Stimulated activated CD4-positive, alpha-beta T cell treated with anti-CD3 and anti-CD28 coated beads, Interleukin-4, amount 100 ng/mL, for 1 hour (primary cell): ENCODE measurements at regions not wholly inside any gene's neighbourhood (a gene's known extent, or its start where the extent isn't known, plus 50 kb on each side); places are given as distances from the start of the nearest gene placed in this dataset.

Source experiments
- DNase-seq: peaks from one replicate; pipeline ENCODE4 v3.0.0-alpha.2; 2020

GRCh38 chr16:5551909-5552308, 454.3 kb upstream of the EEF2KMT start:
- no peak for DNase-seq

- no peak for DNase-seq
Observed at GRCh38 chr16:5549802-5550201, 452.2 kb upstream of the EEF2KMT start.

GRCh38 chr16:5541356-5541755, 443.8 kb upstream of the EEF2KMT start:
- DNase-seq = no peak

GRCh38 chr16:5537347-5537746, 439.8 kb upstream of the EEF2KMT start:
- DNase-seq = no peak

GRCh38 chr16:5533321-5533888, 435.8 kb upstream of the EEF2KMT start:
- no peak for DNase-seq

- no peak for DNase-seq
Observed at GRCh38 chr16:5527817-5528216, 430.2 kb upstream of the EEF2KMT start.

- no peak for DNase-seq
Observed at GRCh38 chr16:5526826-5527225, 429.2 kb upstream of the EEF2KMT start.

- no peak for DNase-seq
Observed at GRCh38 chr16:5523829-5524228, 426.2 kb upstream of the EEF2KMT start.

- no peak for DNase-seq
Observed at GRCh38 chr16:5516115-5516514, 418.5 kb upstream of the EEF2KMT start.

GRCh38 chr16:5512014-5512413, 414.4 kb upstream of the EEF2KMT start:
- no peak for DNase-seq

- no peak for DNase-seq
Observed at GRCh38 chr16:5510819-5511370, 413.3 kb upstream of the EEF2KMT start.

GRCh38 chr16:5509794-5510193, 412.2 kb upstream of the EEF2KMT start:
- no peak for DNase-seq

GRCh38 chr16:5509336-5509735, 411.7 kb upstream of the EEF2KMT start:
- DNase-seq = no peak

- no peak for DNase-seq
Observed at GRCh38 chr16:5508371-5508770, 410.8 kb upstream of the EEF2KMT start.

GRCh38 chr16:5506021-5506420, 408.4 kb upstream of the EEF2KMT start:
- DNase-seq = no peak

- DNase-seq = no peak
Observed at GRCh38 chr16:5505091-5505887, 407.7 kb upstream of the EEF2KMT start.

GRCh38 chr16:5504064-5504781, 406.6 kb upstream of the EEF2KMT start:
- no peak for DNase-seq

- DNase-seq = no peak
Observed at GRCh38 chr16:5502944-5503343, 405.3 kb upstream of the EEF2KMT start.

GRCh38 chr16:5502467-5502869, 404.9 kb upstream of the EEF2KMT start:
- no peak for DNase-seq

GRCh38 chr16:5500526-5500925, 402.9 kb upstream of the EEF2KMT start:
- no peak for DNase-seq

GRCh38 chr16:5498562-5498961, 401.0 kb upstream of the EEF2KMT start:
- DNase-seq = no peak

GRCh38 chr16:5496013-5496412, 398.4 kb upstream of the EEF2KMT start:
- no peak for DNase-seq

GRCh38 chr16:5490499-5490898, 392.9 kb upstream of the EEF2KMT start:
- DNase-seq = no peak

- DNase-seq = no peak
Observed at GRCh38 chr16:5488581-5488980, 391.0 kb upstream of the EEF2KMT start.
